NCI-H524 treated with DMSO at 0.1 percent for 48 hours (cell line): ENCODE measurements at regions not wholly inside any gene's neighbourhood (a gene's known extent, or its start where the extent isn't known, plus 50 kb on each side); places are given as distances from the start of the nearest gene placed in this dataset.

Experiments used
- DNase-seq: peaks from one replicate; lab custom pipeline; 2025; lab: John Stamatoyannopoulos, UW

DNA sequence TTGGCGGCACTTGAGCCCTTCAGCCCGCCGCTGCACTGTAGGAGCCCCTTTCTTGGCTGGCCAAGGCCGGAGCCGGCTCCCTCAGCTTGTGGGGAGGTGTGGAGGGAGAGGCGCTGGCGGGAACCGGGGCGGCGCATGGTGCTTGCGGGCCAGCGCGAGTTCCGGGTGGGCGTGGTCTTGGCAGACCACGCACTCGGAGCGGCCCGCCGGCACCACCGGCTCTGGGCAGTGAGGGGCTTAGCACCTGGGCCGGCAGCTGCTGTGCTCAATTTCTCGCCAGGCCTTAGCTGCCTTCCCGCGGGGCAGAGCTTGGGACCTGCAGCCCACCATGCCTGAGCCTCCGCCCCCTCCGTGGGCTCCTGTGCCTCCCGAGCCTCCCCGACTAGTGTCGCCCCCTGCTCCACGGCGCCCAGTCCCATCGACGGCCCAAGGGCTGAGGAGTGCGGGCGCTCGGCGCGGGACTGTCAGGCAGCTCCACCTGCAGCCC lies 673.7 kb upstream of the BRINP3 start:
- no peak for DNase-seq

GRCh38 chr1:191152776-191153175 lies 675.1 kb upstream of the BRINP3 start:
- no peak for DNase-seq

DNA sequence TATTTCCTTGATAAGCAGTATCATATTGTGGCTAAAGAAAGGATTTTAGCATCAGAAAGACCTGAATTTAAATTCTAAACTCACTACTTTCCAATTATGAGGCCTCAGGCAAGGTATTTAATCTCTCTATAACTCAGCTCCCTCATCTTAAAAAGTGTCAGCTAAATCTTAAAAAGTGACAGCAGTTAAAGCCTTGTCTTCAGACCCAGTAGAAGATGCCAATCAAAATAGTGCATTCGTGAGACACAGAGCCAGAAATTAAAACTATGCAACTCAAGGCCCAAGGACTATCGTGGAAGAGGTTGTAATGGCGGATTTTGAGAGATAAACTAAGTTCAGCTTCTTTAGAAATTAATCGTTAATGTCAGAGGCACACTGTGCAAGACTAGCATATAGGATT lies 677.5 kb upstream of the BRINP3 start:
- no peak for DNase-seq

DNA sequence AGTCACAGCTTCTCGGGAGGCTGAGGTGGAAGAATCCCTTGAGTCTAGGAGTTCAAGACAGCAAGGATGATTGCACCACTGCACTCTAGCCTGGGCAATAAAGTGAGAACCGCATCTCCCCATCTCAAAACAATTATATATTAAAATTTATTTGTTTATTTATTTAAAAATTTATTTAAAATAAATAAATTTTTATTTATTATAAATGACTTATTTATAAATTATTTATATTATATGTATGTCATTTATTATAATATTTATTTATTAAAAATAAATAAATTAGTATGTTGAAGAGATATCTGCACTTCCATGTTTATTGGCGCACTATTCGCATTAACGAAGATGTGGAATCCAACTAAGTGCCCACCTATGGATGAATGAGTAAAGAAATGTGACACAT lies 683.2 kb upstream of the BRINP3 start:
- no peak for DNase-seq

- no peak for DNase-seq
Measured at GRCh38 chr1:191162762-191163161, 685.1 kb upstream of the BRINP3 start.

GRCh38 chr1:191163621-191164020 lies 686.0 kb upstream of the BRINP3 start:
- DNase-seq = no peak

DNA sequence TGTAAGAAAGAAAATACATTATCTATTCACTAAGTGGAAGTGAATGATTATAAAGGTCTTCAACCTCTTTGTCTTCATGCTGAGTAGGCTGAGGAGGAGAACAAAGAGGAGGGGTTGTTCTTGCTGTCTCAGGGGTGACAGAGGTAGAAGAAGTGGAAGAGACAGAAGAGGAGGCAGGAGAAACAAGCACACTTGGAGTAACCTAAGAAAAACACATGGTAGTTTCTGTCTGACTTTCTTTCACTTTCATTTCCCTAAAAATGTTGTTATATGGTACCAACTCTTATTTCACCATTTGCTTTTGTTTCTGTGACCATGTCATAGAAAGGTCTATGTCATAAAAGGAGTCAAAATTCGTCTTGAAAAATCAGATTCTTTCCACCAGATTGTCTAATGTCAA lies 696.6 kb upstream of the BRINP3 start:
- no peak for DNase-seq

DNA sequence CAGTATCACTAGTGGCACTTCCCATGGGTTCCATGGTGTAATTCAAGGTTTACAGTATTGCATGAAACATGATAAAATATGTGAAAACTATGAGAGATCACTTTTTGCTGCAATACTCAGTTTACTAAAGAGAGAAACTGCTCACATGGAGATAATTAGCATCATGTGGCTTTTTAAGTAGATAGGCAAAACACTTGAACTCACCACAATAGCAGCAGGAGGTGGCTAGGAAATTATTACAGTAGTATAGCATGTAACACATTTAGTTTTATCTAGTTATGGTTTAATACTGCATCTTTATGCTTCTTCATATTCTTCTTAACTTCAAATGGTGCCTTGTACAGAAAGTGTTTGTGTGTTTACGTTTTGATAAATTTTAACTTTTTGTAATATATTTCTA lies 698.5 kb upstream of the BRINP3 start:
- DNase-seq = no peak

DNA sequence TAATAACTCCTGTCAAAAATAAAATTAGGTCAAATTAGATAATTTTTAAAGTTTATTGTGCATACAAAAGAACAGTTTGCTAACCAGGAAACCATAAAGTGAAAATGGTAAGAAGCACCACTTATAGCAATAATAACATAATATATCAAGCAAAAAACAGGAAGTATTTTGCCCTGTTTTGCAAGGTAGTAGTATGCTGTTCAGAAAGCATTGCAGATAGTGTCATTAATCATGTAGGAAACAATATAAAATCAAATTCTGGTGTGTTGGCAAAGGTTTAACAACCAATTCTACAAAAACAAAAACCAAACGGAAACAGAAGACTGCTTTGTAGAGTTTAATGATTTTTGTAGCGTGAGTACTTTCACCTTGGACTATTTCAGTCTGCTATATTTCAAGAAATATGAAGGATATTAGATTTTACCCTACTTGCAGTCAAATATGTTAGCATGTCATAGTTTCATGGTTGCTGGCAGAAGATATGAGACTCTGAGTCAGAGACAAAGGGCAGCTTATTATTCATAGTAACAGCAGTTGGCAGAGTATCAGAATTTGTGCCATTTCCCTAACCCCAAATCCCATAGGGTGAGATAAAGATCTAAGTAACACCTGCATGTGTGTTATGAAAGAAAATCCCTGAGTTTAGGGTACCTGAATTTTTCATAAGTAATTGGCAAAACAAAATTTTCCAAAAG lies 729.0 kb upstream of the BRINP3 start:
- DNase-seq = no peak

GRCh38 chr1:191222206-191222605 lies 744.5 kb upstream of the BRINP3 start:
- DNase-seq = no peak

GRCh38 chr1:191240925-191241324 lies 763.3 kb upstream of the BRINP3 start:
- no peak for DNase-seq

- no peak for DNase-seq
Measured at GRCh38 chr1:191255354-191256054, 777.8 kb upstream of the BRINP3 start.

GRCh38 chr1:191256917-191257316 lies 779.3 kb upstream of the BRINP3 start:
- DNase-seq = no peak

GRCh38 chr1:191260056-191260455 lies 782.4 kb upstream of the BRINP3 start:
- no peak for DNase-seq

GRCh38 chr1:191261111-191261510 lies 783.4 kb upstream of the BRINP3 start:
- no peak for DNase-seq

DNA sequence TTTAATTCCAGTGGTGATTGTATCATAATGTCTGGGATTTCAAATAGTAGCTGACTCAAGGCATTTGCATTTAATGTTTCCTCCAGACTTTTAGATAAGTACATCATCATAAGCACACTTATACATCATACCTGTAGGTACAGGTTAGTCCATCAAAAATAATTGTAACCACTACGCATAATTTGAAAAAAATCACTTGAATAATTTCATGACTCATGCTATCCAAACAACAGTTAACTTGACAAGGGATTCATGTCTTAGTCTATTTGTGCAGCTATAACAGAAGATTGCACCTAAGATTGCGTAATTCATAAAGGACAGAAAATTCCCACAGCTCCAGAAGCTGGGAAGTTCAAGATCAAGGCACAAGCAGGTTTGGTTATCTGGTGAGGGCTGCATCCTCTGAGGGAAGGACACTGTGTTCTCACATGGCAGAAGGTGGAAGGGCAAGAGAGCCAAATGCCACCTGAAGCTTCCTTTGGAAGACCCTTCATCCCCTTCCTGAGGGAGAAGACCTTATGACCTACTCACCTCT lies 801.7 kb upstream of the BRINP3 start:
- DNase-seq = no peak

DNA sequence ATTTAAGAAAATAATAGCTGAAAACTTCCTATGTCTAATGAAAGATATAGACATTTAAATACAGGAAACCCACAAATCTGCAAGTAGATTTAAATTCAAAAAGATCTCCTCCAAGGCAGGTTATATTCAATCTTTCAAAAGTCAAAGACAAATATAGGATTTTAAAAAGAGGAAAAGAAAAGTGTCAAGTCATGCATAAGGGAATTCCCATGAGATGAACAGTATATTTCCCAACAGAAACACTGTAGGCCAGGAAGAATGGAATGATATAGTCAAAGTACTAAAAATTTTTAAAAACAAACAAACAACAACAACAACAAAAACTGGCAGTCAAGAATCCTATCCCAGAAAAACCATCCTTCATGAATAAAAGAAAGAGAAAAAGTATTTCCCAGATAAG lies 806.5 kb upstream of the BRINP3 start:
- DNase-seq = no peak

DNA sequence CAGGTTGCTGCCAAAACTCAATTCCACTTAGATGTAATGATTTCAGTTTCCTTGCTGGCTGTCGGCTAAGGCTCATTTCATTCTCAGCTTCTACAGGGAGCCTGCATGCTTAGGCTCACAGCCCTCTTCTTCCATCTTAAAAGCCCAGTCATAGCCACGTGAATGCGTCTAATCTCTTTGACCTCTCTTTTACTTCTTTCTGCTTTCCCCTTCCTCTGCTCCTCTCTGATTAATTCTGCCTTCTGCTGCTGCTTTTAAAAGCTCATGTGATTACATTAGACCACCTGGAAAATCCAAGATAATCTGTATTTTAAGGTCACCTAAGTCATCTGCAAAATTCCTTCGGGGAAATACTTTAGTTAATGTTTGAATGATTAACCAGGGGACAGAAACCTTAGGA lies 812.8 kb upstream of the BRINP3 start:
- peak; percentile 58 for DNase-seq

- no peak for DNase-seq
Measured at GRCh38 chr1:191305370-191305769, 827.7 kb upstream of the BRINP3 start.

DNA sequence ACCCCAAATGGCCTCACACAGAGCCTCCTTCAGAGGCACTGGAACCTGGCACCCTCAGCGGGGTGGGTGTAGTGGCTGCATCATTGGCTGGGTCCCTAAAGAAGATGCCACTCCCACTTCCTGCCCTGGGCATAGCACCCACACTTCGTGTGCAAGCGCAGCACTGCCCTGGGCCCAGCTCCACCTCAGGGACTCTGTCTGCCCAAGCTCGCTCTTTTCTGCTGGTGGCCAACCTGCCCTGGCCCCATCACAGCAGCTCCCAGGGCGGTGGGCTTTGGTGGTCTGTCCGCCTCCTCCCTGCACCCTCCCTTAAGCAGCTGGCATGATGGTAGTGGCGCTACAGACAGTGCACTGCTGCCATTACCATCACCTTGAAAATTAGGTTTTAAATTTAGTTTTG lies 829.3 kb upstream of the BRINP3 start:
- no peak for DNase-seq

- DNase-seq = peak; percentile 57
Measured at GRCh38 chr1:191320062-191320461, 838.2 kb upstream of the RGS18 start.

DNA sequence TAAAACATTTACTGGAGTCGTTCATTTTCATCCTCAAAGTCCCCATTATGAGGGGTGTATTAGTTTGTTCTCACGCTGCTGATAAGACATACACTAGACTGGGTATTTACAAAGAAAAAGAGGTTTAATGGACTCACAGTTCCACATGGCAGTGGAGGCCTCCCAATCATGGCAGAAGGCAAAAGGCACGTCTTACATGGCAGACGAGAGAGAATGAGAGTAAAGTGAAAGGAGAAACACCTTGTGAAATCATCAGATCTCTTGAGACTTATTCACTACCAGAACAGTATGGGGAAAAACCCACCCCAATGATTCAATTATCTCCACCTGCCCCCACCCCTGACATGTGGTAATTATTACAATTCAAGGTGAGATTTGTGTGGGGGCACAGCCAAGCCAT lies 830.4 kb upstream of the RGS18 start:
- no peak for DNase-seq

DNA sequence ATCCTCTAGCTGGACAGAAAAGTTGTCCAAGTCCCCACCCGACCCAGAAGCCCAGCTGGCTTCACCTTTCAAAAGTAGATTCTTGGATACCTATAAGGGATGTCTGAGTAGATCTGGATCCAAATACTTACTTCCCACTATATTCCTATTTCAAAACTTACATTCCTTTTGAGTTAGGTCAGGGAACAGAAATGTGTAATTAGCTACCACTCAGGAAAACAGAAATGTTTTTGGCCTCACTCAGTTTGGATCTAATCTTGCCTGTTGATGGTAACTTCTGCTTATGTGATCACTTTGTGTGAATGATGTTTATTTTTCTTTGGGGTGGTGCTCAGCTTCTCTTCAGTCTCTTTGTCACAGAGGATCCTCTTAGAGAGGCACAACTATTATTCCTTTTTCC lies 814.4 kb upstream of the RGS18 start:
- no peak for DNase-seq

DNA sequence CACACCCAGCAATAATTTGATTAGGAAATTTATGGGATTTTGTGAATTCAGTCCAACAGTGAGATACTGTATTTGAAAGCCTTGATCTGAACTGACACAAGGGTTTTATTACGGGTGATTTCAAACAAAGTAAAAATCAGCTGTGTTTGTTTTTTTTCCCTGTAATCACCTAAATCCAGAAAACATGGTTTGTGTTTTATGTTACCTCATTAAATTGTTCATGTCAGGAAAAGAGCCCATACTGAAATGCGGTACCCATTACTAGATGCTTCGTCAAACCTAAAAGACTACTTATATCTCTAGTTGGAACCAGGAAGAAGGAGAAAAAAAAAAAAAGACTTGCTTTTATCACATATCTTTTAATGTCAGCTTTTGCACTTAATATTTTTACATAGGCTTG lies 811.9 kb upstream of the RGS18 start:
- no peak for DNase-seq
